GM21825 (cell line): ENCODE measurements at regions not wholly inside any gene's neighbourhood (a gene's known extent, or its start where the extent isn't known, plus 50 kb on each side); places are given as distances from the start of the nearest gene placed in this dataset.

Experiments used
- ATAC-seq: cut with Tn5 transposase; IDR thresholded peaks from one replicate; pipeline ENCODE4 v1.9.1; 2021; ENCODE audit warnings: mild to moderate bottlenecking, moderate library complexity; ENCODE audit not compliant: unreplicated experiment

DNA sequence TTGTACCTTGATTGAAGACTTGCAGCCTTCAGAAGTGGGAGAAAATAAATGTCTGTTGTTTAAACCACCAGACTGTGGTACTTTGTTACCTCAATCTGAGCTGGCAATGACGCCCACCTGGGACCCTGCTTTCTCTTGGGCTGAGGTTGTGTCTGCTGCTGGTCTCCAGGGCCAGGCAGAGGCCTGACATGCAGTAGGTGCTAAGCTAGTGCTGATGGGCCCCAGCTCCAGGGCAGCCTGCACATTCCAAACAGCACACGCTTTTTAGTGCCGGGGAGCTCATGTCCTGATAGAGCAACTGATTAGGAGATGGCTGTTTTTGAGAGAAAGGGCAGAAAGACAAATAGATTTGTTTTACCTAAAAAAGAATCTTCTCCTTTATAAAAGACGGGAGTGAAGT, 664.0 kb upstream of the HS6ST1 start:
- no peak for ATAC-seq

GRCh38 chr2:128983094-128983493, 664.4 kb upstream of the HS6ST1 start:
- ATAC-seq: no peak

DNA sequence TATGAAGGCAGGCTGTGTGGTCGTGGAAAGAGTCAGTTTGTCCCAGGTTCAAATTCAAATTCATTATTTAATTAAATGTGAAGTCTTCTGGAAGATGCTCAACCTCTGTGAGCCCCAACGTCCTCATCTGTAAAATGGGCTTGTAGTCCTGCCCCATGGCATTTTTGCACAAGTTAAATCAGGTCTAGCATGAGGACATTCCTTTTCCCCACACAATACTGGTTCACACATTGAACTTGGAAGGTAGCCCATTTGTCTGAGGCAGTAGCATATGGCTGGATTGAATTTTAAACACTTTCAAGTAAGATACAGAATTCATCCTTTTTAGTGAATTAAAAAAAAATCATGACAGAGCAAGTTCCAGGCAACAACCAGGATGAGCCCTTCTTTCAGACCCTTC, 665.4 kb upstream of the HS6ST1 start:
- ATAC-seq: no peak

GRCh38 chr2:128984855-128985254, 666.2 kb upstream of the HS6ST1 start:
- no peak for ATAC-seq

DNA sequence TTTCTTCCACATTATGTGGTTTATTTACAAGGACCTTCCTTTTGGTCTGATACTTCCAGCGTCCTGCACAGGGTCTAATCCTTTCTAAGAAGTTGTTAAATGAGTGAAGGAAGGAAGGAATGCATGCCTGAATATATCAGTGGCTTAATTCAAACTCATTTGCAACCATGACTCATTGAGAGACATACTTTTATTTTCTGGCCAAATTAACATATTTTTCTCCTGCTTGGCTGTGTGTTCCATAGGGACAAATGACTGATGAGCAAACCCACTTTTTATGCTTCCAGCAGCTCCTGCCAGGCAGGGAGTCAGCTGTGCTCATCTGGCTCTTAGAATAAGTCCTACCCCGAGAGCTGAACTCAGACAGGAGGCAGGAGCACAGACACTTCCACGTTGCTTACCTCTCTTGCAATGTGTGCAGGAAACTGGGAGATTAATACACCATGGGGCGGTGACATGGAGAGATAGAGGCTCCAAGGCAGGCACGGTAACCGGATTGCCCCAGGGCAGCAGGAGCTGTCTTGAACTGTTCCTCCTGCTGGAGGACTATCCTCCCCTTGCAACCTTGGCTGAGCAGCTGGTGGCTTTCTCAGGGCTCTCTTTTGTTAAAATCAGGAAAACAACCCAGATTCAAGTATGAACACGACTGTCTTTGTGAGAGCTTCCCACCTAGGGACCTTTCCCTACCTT, 667.5 kb upstream of the HS6ST1 start:
- ATAC-seq: no peak

DNA sequence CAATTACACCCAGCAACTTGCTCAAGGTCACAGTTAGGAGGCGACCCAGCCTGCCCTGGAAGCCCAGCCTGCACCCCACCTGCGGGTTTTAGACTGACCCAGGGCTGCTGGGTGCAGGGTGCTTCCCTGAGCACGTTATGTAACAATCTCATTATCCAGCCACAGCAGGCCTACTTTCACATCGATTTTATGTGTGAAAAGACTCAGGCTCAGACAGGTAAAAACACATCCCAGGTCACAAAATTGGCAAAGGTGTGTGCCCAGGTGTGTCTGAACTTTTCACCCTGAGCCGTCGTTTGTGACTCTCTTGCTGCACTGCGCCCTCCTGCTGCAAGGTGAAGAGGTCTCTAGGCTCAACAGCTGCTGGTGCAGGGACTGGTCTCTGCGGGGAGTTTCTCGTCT, 668.2 kb upstream of the HS6ST1 start:
- ATAC-seq: no peak

DNA sequence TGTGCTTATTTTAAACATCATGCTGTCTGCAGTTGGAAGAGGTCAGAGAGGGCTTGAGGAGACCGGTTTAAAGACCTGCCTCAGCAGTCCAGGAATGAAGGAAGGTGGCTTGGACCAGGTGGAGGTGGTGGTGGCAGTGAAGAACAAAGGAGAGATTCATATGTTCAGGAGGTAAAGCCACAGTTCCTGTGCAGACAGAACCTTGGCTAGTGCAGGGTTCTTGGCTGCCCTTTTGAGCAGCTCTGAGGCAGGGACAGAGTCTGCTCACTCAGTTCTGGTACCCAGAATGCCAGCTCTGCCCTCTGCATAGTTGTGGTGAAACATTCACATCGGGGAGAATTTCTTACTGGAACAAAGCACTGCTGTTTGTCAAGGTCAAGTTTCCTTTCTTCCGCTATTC, 669.7 kb upstream of the HS6ST1 start:
- ATAC-seq: no peak

DNA sequence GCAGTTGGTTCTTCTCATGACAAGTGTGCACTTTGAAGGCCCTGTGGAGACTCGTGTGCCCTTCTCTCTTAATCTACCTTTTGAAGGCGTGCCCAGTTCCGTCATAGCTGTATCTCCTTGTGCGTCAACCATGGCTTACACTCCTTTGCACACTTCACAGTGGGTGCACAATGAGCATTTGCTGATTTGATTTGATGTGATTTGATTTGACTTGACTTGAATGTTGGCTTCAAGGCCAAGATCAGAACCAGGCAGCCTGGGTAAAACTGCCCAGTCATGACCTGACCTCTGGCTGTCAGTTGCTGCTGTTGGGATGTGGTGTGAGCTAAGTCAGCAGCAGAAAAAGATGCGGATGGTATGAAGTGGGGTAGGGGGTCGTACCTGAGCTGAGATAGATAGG, 670.3 kb upstream of the HS6ST1 start:
- ATAC-seq: no peak

- no peak for ATAC-seq
These were observed 676.4 kb upstream of the HS6ST1 start for GRCh38 chr2:128995086-128995485.

DNA sequence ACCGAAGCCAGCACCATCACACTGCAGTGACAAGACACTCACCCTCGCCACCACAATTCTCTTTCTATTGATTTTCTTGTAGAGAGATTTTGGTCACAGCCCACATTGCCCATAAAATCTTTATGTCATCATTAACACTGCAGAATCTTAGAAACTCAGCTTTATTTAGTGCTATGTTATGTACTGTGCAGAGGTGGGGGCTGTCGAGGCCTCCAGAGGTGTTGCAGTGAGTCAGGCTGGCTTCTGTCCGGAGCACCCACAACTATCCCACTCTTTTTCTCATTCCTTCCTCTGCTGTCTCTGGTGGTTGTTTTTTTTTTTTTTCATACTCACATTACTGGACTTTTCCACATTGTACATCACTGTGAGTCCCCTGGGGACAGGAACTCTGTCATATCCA, 677.4 kb upstream of the HS6ST1 start:
- no peak for ATAC-seq

- no peak for ATAC-seq
These were observed 678.6 kb upstream of the HS6ST1 start for GRCh38 chr2:128997166-128997866.

DNA sequence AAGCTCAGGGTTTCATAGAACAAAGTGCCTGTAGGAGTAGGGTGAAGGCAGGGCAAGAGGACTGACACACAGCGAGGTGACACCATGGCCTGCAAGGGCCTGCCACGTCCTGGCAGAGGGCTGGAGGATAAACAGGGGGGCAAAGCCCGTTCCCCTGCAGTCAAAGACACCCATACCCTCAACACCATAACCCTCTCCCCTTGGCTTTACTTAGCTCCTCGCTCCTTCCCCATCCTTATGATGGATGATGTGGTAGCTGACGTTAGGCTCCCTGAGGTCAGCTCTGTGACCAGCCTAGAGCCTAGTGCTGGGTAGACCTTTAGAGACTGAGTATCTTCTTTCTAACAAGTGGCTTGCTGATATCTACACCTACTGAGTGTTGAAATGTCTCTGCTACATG, 683.3 kb upstream of the HS6ST1 start:
- ATAC-seq: no peak

GRCh38 chr2:129002751-129003150, 684.1 kb upstream of the HS6ST1 start:
- ATAC-seq: no peak

DNA sequence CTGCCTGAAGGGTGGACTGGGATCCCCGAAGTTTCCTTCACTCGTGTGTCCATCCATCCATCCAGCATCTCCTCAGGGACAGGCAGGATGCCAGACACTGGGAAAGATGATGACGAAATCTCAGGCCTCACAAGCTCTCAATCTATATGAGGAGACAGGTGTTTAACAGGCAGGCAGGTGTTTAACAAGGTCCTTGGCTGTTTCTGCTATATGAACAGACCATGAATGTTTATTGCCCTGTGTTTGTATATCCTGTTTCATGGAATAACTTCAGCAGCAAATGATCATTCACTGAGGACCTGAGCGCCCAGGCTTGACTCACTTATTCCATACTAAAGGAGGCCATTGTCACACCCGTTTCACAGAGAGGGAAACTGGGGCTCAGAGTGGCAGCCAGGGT, 685.8 kb upstream of the HS6ST1 start:
- ATAC-seq: no peak

DNA sequence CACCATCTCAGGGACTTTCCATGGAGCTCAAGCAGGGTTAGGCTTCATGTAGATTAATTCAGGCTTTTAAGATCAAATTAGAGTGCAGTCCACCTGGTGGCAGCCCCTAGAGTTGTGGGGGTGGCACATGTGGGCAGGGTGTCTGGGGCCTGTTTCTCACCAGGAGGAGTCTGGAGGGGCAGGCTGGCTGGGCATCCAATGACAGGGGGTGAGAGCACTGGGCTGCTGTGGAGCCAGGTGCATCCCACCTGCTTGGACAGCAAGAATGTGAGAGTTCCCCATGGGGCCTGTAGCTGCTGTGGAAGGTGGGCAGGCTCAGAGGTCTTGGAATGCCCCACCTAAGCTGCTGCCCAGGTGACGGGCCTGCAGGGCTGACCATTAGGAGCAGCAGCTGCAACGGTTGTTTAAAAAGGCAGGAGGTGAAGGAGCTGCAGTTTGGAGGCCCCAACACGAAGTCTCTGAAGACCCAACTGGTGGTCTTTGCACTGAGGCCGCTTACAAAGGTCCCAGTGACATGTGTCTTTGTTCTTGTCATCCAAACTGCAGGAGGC, 686.3 kb upstream of the HS6ST1 start:
- no peak for ATAC-seq

- no peak for ATAC-seq
These were observed 687.6 kb upstream of the HS6ST1 start for GRCh38 chr2:129006135-129006886.

- ATAC-seq: no peak
These were observed 688.2 kb upstream of the HS6ST1 start for GRCh38 chr2:129006901-129007300.

DNA sequence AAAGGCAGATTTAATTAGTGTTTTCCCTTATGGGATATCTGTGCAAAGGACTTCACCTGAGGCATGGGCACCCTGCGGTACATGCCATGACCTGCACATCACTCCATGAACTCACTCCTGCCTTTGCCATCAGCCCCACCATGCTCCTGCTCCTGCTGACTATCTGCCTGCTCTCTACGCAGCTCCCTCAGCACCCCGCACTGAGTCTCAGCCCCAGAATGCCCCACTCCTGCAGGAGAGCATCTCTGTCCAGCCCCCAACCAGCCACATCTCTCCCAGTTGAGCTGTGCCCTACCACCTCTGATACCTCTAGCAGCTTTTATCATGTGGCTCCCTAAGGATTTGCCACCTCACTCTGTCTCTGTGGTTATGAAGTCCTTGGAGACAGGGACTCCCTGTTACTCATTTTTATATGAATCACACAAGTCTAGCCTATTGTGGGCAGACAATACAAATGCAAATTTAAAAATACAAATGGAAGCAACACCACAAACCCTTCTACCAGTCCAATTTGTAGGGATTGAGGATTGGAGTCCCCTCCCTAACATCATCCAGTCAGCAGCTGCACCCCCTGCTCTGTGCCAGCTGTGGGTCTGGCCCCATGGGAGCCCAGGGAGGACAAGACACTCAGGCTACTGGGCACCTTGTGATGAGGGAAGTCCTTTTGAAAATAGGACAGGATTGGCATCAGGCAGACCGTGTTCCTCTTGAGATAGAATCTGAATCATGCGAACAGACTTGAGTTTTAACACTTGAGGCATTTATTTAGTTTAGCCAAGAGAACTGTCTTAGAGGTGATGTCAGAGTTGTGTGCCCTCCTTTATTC, 689.6 kb upstream of the HS6ST1 start:
- ATAC-seq: no peak

GRCh38 chr2:129008881-129009554, 690.4 kb upstream of the HS6ST1 start:
- ATAC-seq: no peak

DNA sequence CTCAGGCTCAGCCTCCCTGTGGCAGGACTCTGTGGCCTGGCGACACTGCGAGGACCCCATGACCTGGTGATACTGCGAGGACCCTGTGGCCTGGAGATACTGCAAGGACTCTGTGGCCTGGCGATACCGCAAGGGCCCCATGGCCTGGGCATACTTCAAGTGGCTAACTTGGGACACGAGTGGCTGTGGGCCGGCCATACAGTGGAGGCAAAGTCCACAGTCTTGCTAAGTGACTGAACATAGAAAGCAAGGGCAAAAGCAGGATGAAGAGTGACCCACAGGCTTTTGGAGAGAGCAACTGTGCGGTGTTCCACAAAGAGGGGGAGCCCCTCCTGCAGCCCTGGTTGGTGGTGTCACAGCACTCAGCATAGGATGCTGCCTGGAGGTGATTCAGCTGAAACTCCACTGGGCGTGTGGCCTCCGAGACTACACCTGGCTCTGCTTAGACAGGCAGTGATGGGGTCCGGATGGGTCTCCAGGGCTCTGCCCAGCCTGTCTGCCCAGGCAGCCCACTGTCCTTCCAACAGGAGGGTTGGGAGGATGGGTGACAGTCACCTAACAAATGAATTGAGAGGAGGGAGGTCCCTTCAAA, 691.0 kb upstream of the HS6ST1 start:
- no peak for ATAC-seq
